HG03457 (cell line): ENCODE measurements at regions not wholly inside any gene's neighbourhood (a gene's known extent, or its start where the extent isn't known, plus 50 kb on each side); places are given as distances from the start of the nearest gene placed in this dataset.

Experiments used
- ATAC-seq: cut with Tn5 transposase; IDR thresholded peaks from one replicate; pipeline ENCODE4 v1.9.1; 2021; ENCODE audit warnings: moderate number of reproducible peaks; ENCODE audit not compliant: unreplicated experiment

- ATAC-seq = no peak
Observed at GRCh38 chr22:49536571-49537131, 291.0 kb downstream of the BRD1 start.

- no peak for ATAC-seq
Observed at GRCh38 chr22:49535527-49536125, 292.0 kb downstream of the BRD1 start.

DNA sequence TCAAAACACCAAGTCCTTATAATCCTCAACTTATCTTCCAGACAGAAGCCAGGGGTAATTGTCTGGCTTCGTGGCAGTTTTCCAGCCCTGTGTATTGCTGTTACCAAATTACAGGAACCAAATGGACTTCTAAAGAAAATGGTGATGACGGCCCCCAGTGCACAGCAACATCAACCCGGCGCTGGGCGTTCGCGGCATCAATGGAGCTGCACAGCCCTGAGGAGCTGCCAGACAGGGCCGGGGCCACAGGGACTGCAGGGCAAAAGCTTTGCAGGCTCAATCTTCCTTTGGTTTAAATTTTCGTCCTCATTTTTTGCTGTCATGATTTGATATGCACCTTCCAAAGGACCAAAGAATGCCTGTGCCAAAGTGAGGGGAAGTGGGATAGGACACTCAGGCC lies 292.5 kb downstream of the BRD1 start:
- no peak for ATAC-seq

- ATAC-seq = no peak
Observed at GRCh38 chr22:49534386-49534785, 293.3 kb downstream of the BRD1 start.

DNA sequence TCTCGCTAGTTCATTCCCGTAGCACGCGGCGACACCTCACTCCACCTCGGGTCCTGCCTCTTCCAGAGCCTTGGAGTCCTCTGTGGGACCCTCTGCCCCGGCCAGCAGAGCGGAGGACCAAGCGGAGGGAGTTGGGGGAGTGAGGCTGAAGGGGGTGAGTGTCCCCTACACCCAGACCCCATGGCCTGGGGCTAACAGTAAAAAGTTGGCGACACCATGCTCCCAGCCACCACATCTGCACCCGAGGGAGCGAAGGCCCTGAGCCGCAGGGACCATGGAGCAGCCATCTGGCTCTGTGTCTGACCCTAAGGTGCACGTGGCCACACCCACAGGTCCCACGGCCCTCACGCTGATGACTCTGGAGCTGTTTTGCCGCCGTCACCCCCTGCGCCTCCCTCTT lies 293.8 kb downstream of the BRD1 start:
- ATAC-seq = no peak

- no peak for ATAC-seq
Observed at GRCh38 chr22:49532869-49533802, 294.5 kb downstream of the BRD1 start.

GRCh38 chr22:49531368-49531791 lies 296.3 kb downstream of the BRD1 start:
- ATAC-seq = no peak

GRCh38 chr22:49530671-49531367 lies 296.9 kb downstream of the BRD1 start:
- no peak for ATAC-seq

DNA sequence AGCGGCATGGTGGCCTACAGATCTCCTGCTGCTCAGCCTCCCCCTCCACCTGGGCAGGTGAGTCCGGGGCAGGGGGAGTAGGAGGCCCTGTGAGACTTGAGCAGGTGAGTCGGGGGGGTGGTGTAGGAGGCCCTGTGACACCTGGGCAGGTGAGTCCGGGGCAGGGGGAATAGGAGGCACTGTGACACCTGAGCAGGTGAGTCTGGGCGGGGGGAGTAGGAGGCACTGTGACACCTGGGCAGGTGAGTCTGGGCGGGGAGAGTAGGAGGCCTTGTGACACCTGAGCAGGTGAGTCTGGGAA lies 299.3 kb downstream of the BRD1 start:
- ATAC-seq = no peak

DNA sequence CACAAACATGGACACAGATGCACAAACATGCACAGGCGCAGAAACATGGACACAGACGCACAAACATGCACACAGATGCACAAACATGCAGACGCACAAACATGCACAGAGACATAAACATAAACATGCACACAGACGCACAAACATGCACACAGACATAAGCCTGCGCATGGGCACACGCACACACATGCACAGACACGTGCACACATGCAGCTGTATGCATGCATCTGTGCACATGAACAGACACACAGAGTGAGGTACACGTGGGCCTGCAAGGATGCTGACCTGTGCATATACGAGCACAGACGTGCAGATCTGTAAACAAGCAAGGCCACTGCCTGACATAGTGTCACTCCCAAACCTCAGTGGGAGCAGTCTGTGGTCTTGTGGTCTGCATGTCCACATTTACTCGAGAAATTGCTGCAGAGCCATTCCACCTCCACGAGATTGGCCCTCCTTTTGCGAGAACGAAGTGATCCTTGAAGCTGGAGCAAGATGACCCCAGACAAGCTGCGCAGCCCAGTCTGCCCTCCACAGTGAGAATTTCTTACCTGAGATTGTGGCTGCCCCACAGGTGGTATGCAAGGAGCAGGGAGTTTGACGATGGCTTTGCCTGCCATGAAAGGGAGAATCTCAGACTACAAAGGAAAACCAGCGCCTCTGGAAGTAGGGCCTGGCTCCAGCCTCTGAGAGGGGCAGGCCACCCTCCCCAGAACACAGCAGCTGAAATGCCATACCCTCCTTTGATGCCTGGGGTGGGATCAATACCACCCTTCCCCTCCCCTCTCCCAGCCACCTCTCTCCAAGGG lies 299.9 kb downstream of the BRD1 start:
- ATAC-seq = no peak

GRCh38 chr22:49525801-49526535 lies 301.7 kb downstream of the BRD1 start:
- no peak for ATAC-seq

DNA sequence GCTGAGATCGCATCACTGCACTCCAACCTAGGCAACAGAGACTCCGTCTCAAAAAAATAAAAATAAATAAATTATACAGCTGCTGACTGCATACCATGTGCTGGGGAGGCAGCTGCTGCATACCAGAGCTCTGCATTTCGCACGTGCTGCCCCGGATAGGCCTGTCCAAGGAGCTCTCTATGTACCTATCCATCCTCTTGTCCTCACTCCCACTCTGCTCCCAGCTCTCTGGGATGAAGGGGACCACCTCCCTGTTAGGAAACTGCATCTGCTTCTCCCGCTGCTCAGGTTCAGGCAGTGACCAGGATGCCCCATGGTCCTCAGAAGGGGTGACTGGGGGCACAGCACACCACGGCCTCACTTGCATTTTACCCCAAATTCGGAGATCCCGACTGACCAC lies 302.3 kb downstream of the BRD1 start:
- ATAC-seq = no peak

DNA sequence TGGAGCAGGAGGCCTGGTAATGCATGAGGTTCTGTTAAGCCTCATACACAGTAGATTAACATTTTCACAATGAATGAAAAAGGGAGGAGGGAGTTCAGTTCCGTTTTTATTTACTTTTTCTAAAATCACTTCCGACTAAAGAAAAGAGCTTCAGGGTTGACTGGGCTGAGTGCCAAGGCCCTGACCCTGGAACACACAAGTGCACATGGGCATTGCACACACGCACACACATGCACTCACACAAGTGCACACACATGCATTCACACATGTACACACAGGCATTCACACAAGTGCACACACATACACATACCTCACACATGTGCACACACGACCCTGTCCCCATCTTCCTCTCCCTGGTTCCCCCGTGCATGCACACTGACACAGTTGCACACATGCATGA lies 303.3 kb downstream of the BRD1 start:
- no peak for ATAC-seq

DNA sequence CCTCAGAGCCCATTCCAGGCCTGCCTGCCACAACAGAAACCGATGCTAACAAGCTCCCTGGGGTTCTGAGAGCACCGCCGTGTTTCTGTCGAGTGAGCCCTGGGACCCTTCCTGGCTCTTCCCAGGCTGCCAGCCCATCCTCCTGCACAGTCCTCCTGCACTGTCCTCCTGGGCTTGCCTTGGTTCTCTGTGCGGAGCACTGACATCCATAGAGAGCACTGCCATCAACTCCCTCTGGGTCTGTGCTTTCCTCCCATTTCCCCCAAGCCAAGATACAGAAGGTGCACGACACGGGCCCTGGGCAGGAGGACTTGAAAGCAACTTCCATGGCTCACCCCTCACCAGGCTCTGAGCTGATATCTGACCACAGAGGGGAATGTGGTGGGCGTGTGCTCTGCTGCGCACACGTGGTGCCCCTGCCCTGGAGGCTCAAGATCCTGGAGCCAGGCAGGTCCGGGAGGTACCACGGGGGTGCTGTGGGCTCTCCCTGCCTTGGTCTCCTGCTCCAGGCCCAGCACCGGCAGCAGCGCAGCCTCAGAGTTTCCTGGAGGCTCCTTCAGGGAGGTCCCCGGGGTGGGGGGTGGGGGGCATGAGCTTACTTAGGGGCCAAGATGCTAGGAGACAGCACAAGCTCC lies 304.2 kb downstream of the BRD1 start:
- ATAC-seq = no peak

GRCh38 chr22:49522582-49523373 lies 304.9 kb downstream of the BRD1 start:
- no peak for ATAC-seq

- ATAC-seq = no peak
Observed at GRCh38 chr22:49521787-49522224, 305.9 kb downstream of the BRD1 start.

DNA sequence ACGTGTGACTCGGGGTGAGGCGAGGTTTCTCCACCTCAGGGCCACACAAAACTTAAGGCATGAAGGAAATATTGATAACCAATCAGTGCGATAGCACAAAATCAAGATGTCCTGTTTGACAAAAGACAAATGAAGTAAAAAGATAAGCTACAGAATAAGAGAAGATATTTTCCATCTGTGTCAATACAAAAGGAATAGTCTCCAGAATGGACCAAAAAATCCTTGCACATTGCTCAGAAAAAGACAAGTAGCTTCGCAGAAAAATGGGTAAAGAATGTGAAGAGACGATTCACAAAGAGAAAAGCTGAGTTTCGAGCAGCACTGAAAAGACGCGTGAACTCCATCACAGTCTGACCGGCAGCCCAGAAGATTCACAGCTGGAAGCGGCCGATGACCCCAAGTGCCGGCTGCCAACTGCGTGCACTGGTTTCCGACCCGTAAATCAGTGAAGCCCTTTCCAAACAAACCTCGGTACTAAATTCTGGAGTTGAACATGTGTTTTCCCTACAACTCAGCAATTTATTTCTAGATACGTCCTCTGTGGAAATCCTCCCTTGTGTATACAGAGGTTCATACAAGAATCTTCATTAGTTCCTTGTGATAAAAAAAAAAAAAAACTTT lies 308.4 kb downstream of the BRD1 start:
- ATAC-seq = no peak

- ATAC-seq = no peak
Observed at GRCh38 chr22:49518436-49518970, 309.2 kb downstream of the BRD1 start.
